NT2/D1 (cell line): ENCODE measurements at regions not wholly inside any gene's neighbourhood (a gene's known extent, or its start where the extent isn't known, plus 50 kb on each side); places are given as distances from the start of the nearest gene placed in this dataset.

ENCODE experiments used
- SUZ12 ChIP-seq: IDR thresholded peaks from 2 replicates; pipeline ENCODE4 v1.6.1; 2011; ENCODE audit not compliant: insufficient read length, insufficient read depth; ENCODE audit errors: extremely low read depth
- YY1 ChIP-seq: IDR thresholded peaks from 2 replicates; pipeline ENCODE4 v1.6.1; 2011; ENCODE audit not compliant: insufficient read length, insufficient read depth

GRCh38 chrX:150167482-150168324 is 195.4 kb upstream of the MAMLD1 start:
- TF ChIP-seq YY1 (no peak), SUZ12 (no peak)
